Gastroesophageal sphincter (tissue), 4 donors: ENCODE measurements at regions not wholly inside any gene's neighbourhood (a gene's known extent, or its start where the extent isn't known, plus 50 kb on each side); places are given as distances from the start of the nearest gene placed in this dataset.
A peak's percentile ranks its signal among the peaks of the same experiment; 100 is the strongest.

ENCODE experiments used
- ATAC-seq: fragments of 150-250 bp; one replicate; pipeline ENCODE4 v1.9.1; 2016; ENCODE audit warnings: mild to moderate bottlenecking, moderate library complexity
- H3K27ac ChIP-seq, 4 donors: fragments of 200-600 bp; sonication (generic) in 3 of 4; 1 replicate in 3 of 4; 2 replicates in 1 of 4; pipeline ENCODE4 v1.5.1; 2016 to 2019
- H3K27me3 ChIP-seq: fragments of 200-600 bp; sonication (generic); one replicate; pipeline ENCODE4 v1.5.1; 2019
- H3K36me3 ChIP-seq, 2 donors: fragments of 200-600 bp; sonication (generic); one replicate each; pipeline ENCODE4 v1.5.1; 2019; ENCODE audit warnings: control low read depth in 1 of 2
- H3K4me1 ChIP-seq, 3 donors: fragments of 200-600 bp; sonication (generic); 1 replicate in 2 of 3; 2 replicates in 1 of 3; pipeline ENCODE4 v1.5.1; 2016 to 2019; ENCODE audit warnings: control low read depth in 2 of 3
- H3K4me3 ChIP-seq, 2 donors: fragments of 200-600 bp; sonication (generic); one replicate each; pipeline ENCODE4 v1.5.1; 2019; ENCODE audit warnings: mild to moderate bottlenecking in 1 of 2, moderate library complexity in 1 of 2
- H3K9me3 ChIP-seq, 3 donors: fragments of 200-600 bp; sonication (generic); one replicate each; pipeline ENCODE4 v1.5.1; 2017 to 2019; ENCODE audit warnings: control low read depth in 2 of 3
- CTCF ChIP-seq, 4 experiments: fragments of 200-600 bp in 2 of 4; fragments of 450-650 bp in 2 of 4; sonication (generic) in 1 of 4; IDR thresholded peaks; one replicate each; pipeline ENCODE4 v1.5.1; 2017 to 2019; ENCODE audit warnings: antibody characterized with exemption in 4 of 4, mild to moderate bottlenecking in 2 of 4, moderate library complexity in 2 of 4
- EP300 ChIP-seq: sonication (generic); formaldehyde crosslinking; IDR thresholded peaks from one replicate; pipeline ENCODE4 v1.6.1; 2017; ENCODE audit warnings: antibody characterized with exemption, mild to moderate bottlenecking
- POLR2A ChIP-seq, 2 donors: fragments of 450-650 bp; IDR thresholded peaks; one replicate each; pipeline ENCODE4 v1.6.1; 2017; ENCODE audit warnings: antibody characterized with exemption in 2 of 2, mild to moderate bottlenecking in 2 of 2, moderate library complexity in 1 of 2
- POLR2AphosphoS5 ChIP-seq: sonication (generic); formaldehyde crosslinking; IDR thresholded peaks from one replicate; pipeline ENCODE4 v1.6.1; 2017; ENCODE audit warnings: antibody characterized with exemption
- WGBS, 2 donors: methylation state at CpG; one replicate each; pipeline ENCODE4 v1.1.5; 2018; ENCODE audit warnings: low coverage in 1 of 2; 5-methylcytosine and 5-hydroxymethylcytosine counted together

- Histone ChIP-seq H3K4me3 (no peak overlapping the region), H3K27ac (no peak overlapping the region), H3K9me3 (no peaks in the 10 kb centered on the region), H3K4me1 (peaks cover 0 to 39% (median 3%) of the 10 kb centered on the region in 3 donors), H3K27me3 (no peaks in the 10 kb centered on the region), H3K36me3 (no peaks in the 10 kb centered on the region)
- 89 to 100% methylated on average over 1 to 8 of the region's 8 CpGs for WGBS, 2 donors
- ATAC-seq: no peak
- TF ChIP-seq EP300 (no peak), POLR2A (IDR thresholded peaks at IDR 0.05) (no peak), POLR2AphosphoS5 (no peak), CTCF (IDR thresholded peaks at IDR 0.05) (no peak)
Observed at GRCh38 chr2:42942214-42942989, 150.0 kb upstream of the HAAO start.

GRCh38 chr2:42941633-42942176, 149.3 kb upstream of the HAAO start:
- ATAC-seq: no peak
- no peak overlapping the region for H3K27ac ChIP-seq

GRCh38 chr2:42939411-42940206, 147.2 kb upstream of the HAAO start:
- WGBS, 2 donors: 39 to 70% methylated on average over 2 to 8 of the region's 11 CpGs
- Histone ChIP-seq H3K27me3 (no peaks in the 10 kb centered on the region), H3K4me1 (peaks cover 0 to 47% (median 6%) of the 10 kb centered on the region in 3 donors), H3K27ac (peak overlapping the region in 3 of 4 donors; percentile 45 to 61 (median 58)), H3K4me3 (no peak overlapping the region), H3K36me3 (no peaks in the 10 kb centered on the region), H3K9me3 (no peaks in the 10 kb centered on the region)
- no peak for TF ChIP-seq POLR2A (IDR thresholded peaks at IDR 0.05)
- TF ChIP-seq EP300: no peak
- TF ChIP-seq POLR2AphosphoS5: peak; percentile 59
- peak; percentile 42 for ATAC-seq

More at GRCh38 chr2:42941633-42942176, 149.3 kb upstream of the HAAO start:
- H3K36me3 ChIP-seq: no peaks in the 10 kb centered on the region
- H3K4me1 ChIP-seq: peaks cover 0 to 38% (median 3%) of the 10 kb centered on the region in 3 donors
- WGBS, 2 donors: 73 to 76% methylated on average over 2 to 3 of the region's 3 CpGs
- no peaks in the 10 kb centered on the region for H3K9me3 ChIP-seq
- H3K27me3 ChIP-seq: no peaks in the 10 kb centered on the region
- H3K4me3 ChIP-seq: no peak overlapping the region
- no peak for TF ChIP-seq CTCF (IDR thresholded peaks at IDR 0.05)
- no peak for TF ChIP-seq POLR2A (IDR thresholded peaks at IDR 0.05)
- TF ChIP-seq POLR2AphosphoS5: no peak
- TF ChIP-seq EP300: no peak

- no peaks in the 10 kb centered on the region for H3K9me3 ChIP-seq
- peaks cover 0 to 55% (median 9%) of the 10 kb centered on the region in 3 donors for H3K4me1 ChIP-seq
- no peaks in the 10 kb centered on the region for H3K36me3 ChIP-seq
- no peaks in the 10 kb centered on the region for H3K27me3 ChIP-seq
- H3K27ac ChIP-seq: peak overlapping the region in 3 of 4 donors; percentile 45 to 61 (median 58)
- WGBS, 2 donors: 93 to 96% methylated on average over 2 to 3 of the region's 3 CpGs
- no peak overlapping the region for H3K4me3 ChIP-seq
- ATAC-seq: no peak
- TF ChIP-seq CTCF (IDR thresholded peaks at IDR 0.05) (no peak), POLR2AphosphoS5 (no peak), EP300 (no peak), POLR2A (IDR thresholded peaks at IDR 0.05) (no peak)
Observed at GRCh38 chr2:42938671-42939370, 146.4 kb upstream of the HAAO start.
